Gastrocnemius medialis (tissue), 4 donors: ENCODE measurements at regions not wholly inside any gene's neighbourhood (a gene's known extent, or its start where the extent isn't known, plus 50 kb on each side); places are given as distances from the start of the nearest gene placed in this dataset.
"Not testable (repeated sequence)": the region's sequence is repeated elsewhere in the genome, so short reads cannot be mapped to it uniquely, and the experiment has no call there.

Source experiments
- ATAC-seq, 2 donors: fragments of 150-250 bp; one replicate each; pipeline ENCODE4 v1.9.1; 2016
- DNase-seq, 2 donors: peaks; one replicate each; pipeline ENCODE4 v3.0.0-alpha.2; 2019
- H3K27ac ChIP-seq, 4 donors: fragments of 200-600 bp; sonication (generic); 1 replicate in 1 of 4; 2 replicates in 3 of 4; pipeline ENCODE4 v1.5.1; 2016 to 2018; ENCODE audit warnings: mild to moderate bottlenecking in 2 of 4, moderate library complexity in 1 of 4
- H3K27me3 ChIP-seq, 3 donors: fragments of 200-600 bp; sonication (generic) in 2 of 3; 1 replicate in 1 of 3; 2 replicates in 2 of 3; pipeline versions ENCODE4 v1.5.1 to v1.6.0; 2016 to 2019; ENCODE audit warnings: mild to moderate bottlenecking in 1 of 3, moderate library complexity in 1 of 3
- H3K36me3 ChIP-seq, 2 donors: fragments of 200-600 bp; sonication (generic) in 1 of 2; one replicate each; pipeline ENCODE4 v1.5.1; 2017 to 2018
- H3K4me1 ChIP-seq, 2 donors: fragments of 200-600 bp; sonication (generic) in 1 of 2; one replicate each; pipeline ENCODE4 v1.5.1; 2016 to 2017; ENCODE audit warnings: mild to moderate bottlenecking in 2 of 2
- H3K4me3 ChIP-seq, 4 donors: fragments of 200-600 bp; sonication (generic) in 3 of 4; 1 replicate in 1 of 4; 2 replicates in 3 of 4; pipeline ENCODE4 v1.5.1; 2016 to 2019; ENCODE audit warnings: mild to moderate bottlenecking in 2 of 4
- H3K9me3 ChIP-seq, 3 donors: fragments of 200-600 bp; sonication (generic) in 2 of 3; 1 replicate in 1 of 3; 2 replicates in 2 of 3; pipeline ENCODE4 v1.5.1; 2016 to 2019
- POLR2A ChIP-seq, 2 donors: fragments of 450-650 bp; IDR thresholded peaks; one replicate each; pipeline ENCODE4 v1.6.1; 2017; ENCODE audit warnings: antibody characterized with exemption in 2 of 2, mild to moderate bottlenecking in 2 of 2, moderate library complexity in 2 of 2
- in situ Hi-C, 4 donors: fragments of 200-750 bp; cut with MboI; loops; one replicate each; pipeline versions ENCODE4 v1.15.0 to v1.8.0; 2017; ENCODE audit warnings: low sequenced_read_pairs in 4 of 4
- intact Hi-C: fragments of 100-400 bp; cut with DNase I; formaldehyde crosslinking; loops from one replicate; pipeline ENCODE4 v1.15.1; 2023; ENCODE audit warnings: low total_unique reads
- TF ChIP-seq, protein P1 (sequence below), 5 experiments: fragments of 450-650 bp in 3 of 5; fragments of 200-600 bp in 2 of 5; sonication (generic) in 2 of 5; IDR thresholded peaks in 4 of 5; conservative IDR thresholded peaks in 1 of 5; 1 replicate in 4 of 5; 2 replicates in 1 of 5; pipeline ENCODE4 v1.5.1; 2016 to 2019; ENCODE audit warnings: antibody characterized with exemption in 5 of 5, mild to moderate bottlenecking in 3 of 5, moderate library complexity in 3 of 5

DNA sequence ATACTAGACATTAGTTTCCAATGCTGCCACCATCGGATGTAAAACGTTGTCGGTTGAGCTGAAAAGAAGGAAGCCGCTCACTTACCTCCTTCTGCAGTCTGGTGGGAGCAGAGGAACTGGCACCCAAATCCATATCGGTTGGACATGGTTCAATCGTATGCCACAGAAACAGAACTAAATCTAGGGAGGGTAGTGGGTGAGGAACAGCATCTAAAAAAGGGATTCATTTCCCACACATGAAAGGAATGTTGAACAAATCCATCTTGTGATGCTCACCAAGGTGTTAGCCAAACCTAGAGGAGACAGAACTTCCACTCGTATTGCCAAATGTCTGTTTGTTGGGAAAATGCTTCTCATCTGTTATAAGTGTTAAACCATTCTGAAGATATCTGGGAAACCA is 532.7 kb downstream of the NLGN4X start:
- in situ Hi-C loops (no loop called here), intact Hi-C loops (no loop called here)
- ATAC-seq (no peak), DNase-seq (no peak)
- no peak overlapping the region for H3K4me3 ChIP-seq
- H3K36me3 ChIP-seq: no peaks in the 10 kb centered on the region
- H3K9me3 ChIP-seq: no peaks in the 10 kb centered on the region
- no peak overlapping the region for H3K27ac ChIP-seq
- no peak for TF ChIP-seq POLR2A (IDR thresholded peaks at IDR 0.05)
- TF ChIP-seq, protein P1, sequence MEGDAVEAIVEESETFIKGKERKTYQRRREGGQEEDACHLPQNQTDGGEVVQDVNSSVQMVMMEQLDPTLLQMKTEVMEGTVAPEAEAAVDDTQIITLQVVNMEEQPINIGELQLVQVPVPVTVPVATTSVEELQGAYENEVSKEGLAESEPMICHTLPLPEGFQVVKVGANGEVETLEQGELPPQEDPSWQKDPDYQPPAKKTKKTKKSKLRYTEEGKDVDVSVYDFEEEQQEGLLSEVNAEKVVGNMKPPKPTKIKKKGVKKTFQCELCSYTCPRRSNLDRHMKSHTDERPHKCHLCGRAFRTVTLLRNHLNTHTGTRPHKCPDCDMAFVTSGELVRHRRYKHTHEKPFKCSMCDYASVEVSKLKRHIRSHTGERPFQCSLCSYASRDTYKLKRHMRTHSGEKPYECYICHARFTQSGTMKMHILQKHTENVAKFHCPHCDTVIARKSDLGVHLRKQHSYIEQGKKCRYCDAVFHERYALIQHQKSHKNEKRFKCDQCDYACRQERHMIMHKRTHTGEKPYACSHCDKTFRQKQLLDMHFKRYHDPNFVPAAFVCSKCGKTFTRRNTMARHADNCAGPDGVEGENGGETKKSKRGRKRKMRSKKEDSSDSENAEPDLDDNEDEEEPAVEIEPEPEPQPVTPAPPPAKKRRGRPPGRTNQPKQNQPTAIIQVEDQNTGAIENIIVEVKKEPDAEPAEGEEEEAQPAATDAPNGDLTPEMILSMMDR (IDR thresholded peaks at IDR 0.05 in 4 of 5, conservative IDR thresholded peaks at IDR 0.05 in 1 of 5): no peak
- no peaks in the 10 kb centered on the region for H3K27me3 ChIP-seq
- H3K4me1 ChIP-seq: no peaks in the 10 kb centered on the region

DNA sequence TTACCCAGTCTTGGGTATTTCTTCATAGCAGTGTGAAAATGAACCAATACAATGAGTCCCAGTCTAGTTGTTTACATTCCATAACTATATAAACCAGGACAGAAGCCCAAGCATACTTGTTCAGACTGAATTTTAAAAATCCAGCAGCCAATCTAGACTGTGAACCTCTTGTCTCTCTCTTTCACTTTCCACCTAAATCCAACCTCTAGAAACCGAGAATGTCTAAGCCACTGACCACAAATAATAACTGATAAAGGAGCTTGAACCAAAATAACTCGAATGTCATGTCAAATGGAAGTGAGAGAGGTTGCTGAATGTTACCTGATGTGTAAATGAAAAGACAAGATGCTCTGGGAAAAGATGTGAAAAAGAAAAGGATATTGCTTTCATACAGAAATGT is 544.7 kb downstream of the NLGN4X start:
- ATAC-seq (no peak), DNase-seq (no peak)
- in situ Hi-C loops: no loop called here
- intact Hi-C loops: no loop called here
- no peak overlapping the region for H3K27ac ChIP-seq
- H3K4me3 ChIP-seq: no peak overlapping the region
- H3K36me3 ChIP-seq: no peaks in the 10 kb centered on the region
- H3K4me1 ChIP-seq: no peaks in the 10 kb centered on the region
- H3K27me3 ChIP-seq: no peaks in the 10 kb centered on the region
- no peak for TF ChIP-seq POLR2A (IDR thresholded peaks at IDR 0.05)
- TF ChIP-seq, protein P1 (IDR thresholded peaks at IDR 0.05 in 4 of 5, conservative IDR thresholded peaks at IDR 0.05 in 1 of 5): no peak
- H3K9me3 ChIP-seq: no peaks in the 10 kb centered on the region

DNA sequence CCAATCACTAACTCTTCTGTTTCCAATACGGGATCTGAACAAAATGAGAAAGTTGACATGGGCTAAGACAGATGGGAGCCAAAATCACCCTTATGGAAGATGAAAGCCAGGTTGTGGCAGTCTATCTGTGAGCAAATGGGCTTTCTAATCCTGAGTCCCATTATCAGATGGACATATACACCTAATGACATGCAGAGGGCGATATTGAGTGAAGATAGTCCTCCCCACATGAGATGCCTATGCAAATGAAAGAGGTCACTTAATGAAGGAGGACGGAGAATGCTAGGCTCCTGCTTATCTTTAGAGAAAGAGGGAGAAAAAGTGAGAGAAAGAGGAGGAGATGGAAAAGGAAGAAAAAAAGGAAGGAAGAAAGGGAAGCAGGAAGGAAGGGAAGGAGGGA is 547.5 kb downstream of the NLGN4X start:
- in situ Hi-C loops: no loop called here
- Histone ChIP-seq H3K4me3 (no peak overlapping the region), H3K4me1 (no peaks in the 10 kb centered on the region), H3K9me3 (no peaks in the 10 kb centered on the region), H3K27me3 (no peaks in the 10 kb centered on the region), H3K36me3 (no peaks in the 10 kb centered on the region), H3K27ac (no peak overlapping the region)
- ATAC-seq (no peak), DNase-seq (no peak)
- intact Hi-C loops: no loop called here
- TF ChIP-seq, protein P1 (IDR thresholded peaks at IDR 0.05 in 4 of 5, conservative IDR thresholded peaks at IDR 0.05 in 1 of 5): no peak
- TF ChIP-seq POLR2A (IDR thresholded peaks at IDR 0.05): no peak

DNA sequence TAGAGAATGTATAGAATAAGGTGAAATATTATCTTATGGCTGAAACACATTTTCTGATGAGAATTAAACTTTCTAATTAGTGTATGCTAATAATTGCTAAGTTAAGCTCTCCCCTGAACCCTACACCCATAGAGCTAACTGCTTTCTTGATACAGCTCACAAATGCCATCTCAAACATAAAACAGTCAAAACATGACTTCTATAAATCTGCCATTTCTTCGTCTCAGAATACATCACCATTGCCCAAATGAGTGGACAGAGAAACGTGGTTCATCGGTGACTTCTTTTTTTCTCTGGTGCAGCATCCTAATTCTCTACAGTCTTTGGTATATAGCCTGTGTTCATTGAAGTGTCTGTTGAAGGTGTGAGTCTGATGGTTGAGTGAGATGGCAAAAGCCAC is 554.6 kb downstream of the NLGN4X start:
- in situ Hi-C loops: no loop called here
- ATAC-seq: no peak
- no peaks in the 10 kb centered on the region for H3K27me3 ChIP-seq
- no peak for DNase-seq
- no peaks in the 10 kb centered on the region for H3K9me3 ChIP-seq
- intact Hi-C loops: no loop called here
- TF ChIP-seq, protein P1 (IDR thresholded peaks at IDR 0.05 in 4 of 5, conservative IDR thresholded peaks at IDR 0.05 in 1 of 5): no peak
- H3K4me1 ChIP-seq: no peaks in the 10 kb centered on the region
- H3K27ac ChIP-seq: no peak overlapping the region
- no peak overlapping the region for H3K4me3 ChIP-seq
- H3K36me3 ChIP-seq: no peaks in the 10 kb centered on the region

DNA sequence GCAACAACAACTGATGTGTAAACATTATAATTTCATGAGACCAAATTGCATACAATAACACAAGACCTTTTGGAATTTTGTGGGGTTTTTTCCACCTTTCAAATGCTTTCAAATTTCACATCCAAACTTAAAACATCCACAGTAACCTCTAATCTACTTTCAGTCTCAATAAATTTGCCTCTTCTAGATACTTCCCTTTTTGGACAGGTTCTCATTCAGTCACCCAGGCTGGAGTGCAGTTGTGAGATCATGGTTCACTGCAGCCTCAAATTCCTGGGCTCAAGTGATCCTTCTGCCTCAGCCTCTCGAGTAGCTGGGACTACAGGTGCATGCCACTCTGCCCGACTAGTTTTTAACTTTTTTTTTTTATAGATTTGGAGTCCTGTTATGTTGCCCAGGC is 556.6 kb downstream of the NLGN4X start:
- no peak overlapping the region for H3K4me3 ChIP-seq
- H3K27ac ChIP-seq: no peak overlapping the region
- H3K9me3 ChIP-seq: no peaks in the 10 kb centered on the region
- in situ Hi-C loops: no loop called here
- no peaks in the 10 kb centered on the region for H3K36me3 ChIP-seq
- DNase-seq: no peak
- H3K27me3 ChIP-seq: no peaks in the 10 kb centered on the region
- intact Hi-C loops: no loop called here
- TF ChIP-seq POLR2A (IDR thresholded peaks at IDR 0.05): no peak
- TF ChIP-seq, protein P1 (IDR thresholded peaks at IDR 0.05 in 4 of 5, conservative IDR thresholded peaks at IDR 0.05 in 1 of 5): no peak
- no peak for ATAC-seq
- no peaks in the 10 kb centered on the region for H3K4me1 ChIP-seq

DNA sequence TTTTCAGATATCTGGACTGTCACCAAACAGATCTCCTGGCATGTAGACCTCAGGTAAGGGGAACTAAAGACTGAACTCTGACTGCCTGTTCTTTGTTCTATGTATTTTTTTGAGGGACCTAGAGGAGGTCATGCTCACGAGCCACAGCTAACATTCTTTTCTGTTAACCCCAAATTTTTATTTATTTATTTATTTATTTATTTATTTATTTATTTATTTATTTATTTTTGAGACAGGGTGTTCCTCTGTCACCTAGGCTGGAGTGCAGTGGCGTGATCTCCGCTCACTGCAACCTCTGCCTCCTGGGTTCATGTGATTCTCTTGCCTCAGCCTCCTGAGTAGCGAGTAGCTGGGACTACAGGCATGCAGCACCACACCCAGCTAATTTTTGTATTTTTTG is 562.0 kb downstream of the NLGN4X start:
- H3K4me3 ChIP-seq, H3K9me3 ChIP-seq, H3K27ac ChIP-seq, in situ Hi-C loops, H3K4me1 ChIP-seq, ATAC-seq, H3K36me3 ChIP-seq, DNase-seq, intact Hi-C loops, H3K27me3 ChIP-seq: not testable (repeated sequence)
